Upper lobe of left lung (tissue), 6 donors: ENCODE measurements at regions not wholly inside any gene's neighbourhood (a gene's known extent, or its start where the extent isn't known, plus 50 kb on each side); places are given as distances from the start of the nearest gene placed in this dataset.

Source experiments
- ATAC-seq, 2 donors: fragments of 200-7000 bp; cut with Tn5 transposase; one replicate each; pipeline ENCODE4 v1.9.1; 2022; ENCODE audit warnings: mild to moderate bottlenecking in 2 of 2, moderate library complexity in 2 of 2; ENCODE audit not compliant: low FRiP score in 2 of 2
- DNase-seq, 2 donors: peaks; one replicate each; pipeline ENCODE4 v3.0.0-alpha.2; 2019 to 2020
- H3K27ac ChIP-seq, 4 donors: fragments of 200-600 bp; sonication (generic); one replicate each; pipeline ENCODE4 v1.5.1; 2016 to 2019
- H3K27me3 ChIP-seq, 4 donors: fragments of 200-600 bp; sonication (generic); one replicate each; pipeline ENCODE4 v1.5.1; 2017 to 2019
- H3K36me3 ChIP-seq, 4 donors: fragments of 200-600 bp; sonication (generic); one replicate each; pipeline ENCODE4 v1.5.1; 2016 to 2019
- H3K4me1 ChIP-seq, 4 donors: fragments of 200-600 bp; sonication (generic); one replicate each; pipeline ENCODE4 v1.5.1; 2018 to 2019
- H3K4me3 ChIP-seq, 4 donors: fragments of 200-600 bp; sonication (generic); one replicate each; pipeline ENCODE4 v1.5.1; 2017 to 2019; ENCODE audit warnings: mild to moderate bottlenecking in 2 of 4, moderate library complexity in 1 of 4
- H3K9me3 ChIP-seq, 4 donors: fragments of 200-600 bp; sonication (generic); one replicate each; pipeline ENCODE4 v1.5.1; 2018 to 2019
- EP300 ChIP-seq, 4 donors: sonication (generic); formaldehyde crosslinking; IDR thresholded peaks; one replicate each; pipeline ENCODE4 v1.5.1; 2017; ENCODE audit warnings: antibody characterized with exemption in 4 of 4, control low read depth in 2 of 4
- POLR2A ChIP-seq, 4 donors: fragments of 450-650 bp; IDR thresholded peaks; one replicate each; pipeline ENCODE4 v1.5.1; 2016 to 2017; ENCODE audit warnings: antibody characterized with exemption in 4 of 4, mild to moderate bottlenecking in 2 of 4
- POLR2AphosphoS5 ChIP-seq, 2 donors: sonication (generic); formaldehyde crosslinking; IDR thresholded peaks; one replicate each; pipeline ENCODE4 v1.5.1; 2017; ENCODE audit warnings: antibody characterized with exemption in 2 of 2
- WGBS, 2 donors: methylation state at CpG; one replicate each; pipeline ENCODE4 v1.1.5; 2017 to 2018; 5-methylcytosine and 5-hydroxymethylcytosine counted together
- TF ChIP-seq, protein P1 (sequence below), 6 experiments: fragments of 450-650 bp in 4 of 6; fragments of 200-600 bp in 2 of 6; sonication (generic) in 2 of 6; IDR thresholded peaks; one replicate each; pipeline ENCODE4 v1.5.1; 2016 to 2019; ENCODE audit warnings: antibody characterized with exemption in 6 of 6
- donor health status: DM: no; HTN: no; CAD: no; lungs with moderate emphysema.
- donor health status: DM: no; HTN: yes; CAD: no; lungs with severe emphysema.

DNA sequence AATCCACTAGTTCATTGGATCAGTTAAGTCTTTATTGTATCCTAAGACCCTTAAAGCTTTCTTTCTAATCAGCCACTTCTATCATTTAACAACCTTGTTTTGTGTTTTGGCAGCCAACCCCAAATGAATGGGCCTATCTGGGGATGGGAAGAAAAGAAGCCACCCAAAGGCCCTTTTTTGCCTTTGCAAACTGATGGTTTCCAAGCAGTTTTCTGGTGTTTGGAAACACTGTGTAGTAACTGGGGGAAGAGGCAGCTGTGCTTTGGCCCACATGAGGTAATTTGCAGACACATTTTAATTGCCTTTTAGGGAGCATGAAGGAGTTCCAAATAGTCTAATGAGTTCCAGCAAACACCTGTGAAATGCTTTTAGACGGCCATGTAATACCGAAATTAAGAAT lies 1751.3 kb upstream of the WWC1 start:
- no peak for TF ChIP-seq POLR2AphosphoS5 (IDR thresholded peaks at IDR 0.05)
- no peak for TF ChIP-seq POLR2A (IDR thresholded peaks at IDR 0.05)
- TF ChIP-seq, protein P1, sequence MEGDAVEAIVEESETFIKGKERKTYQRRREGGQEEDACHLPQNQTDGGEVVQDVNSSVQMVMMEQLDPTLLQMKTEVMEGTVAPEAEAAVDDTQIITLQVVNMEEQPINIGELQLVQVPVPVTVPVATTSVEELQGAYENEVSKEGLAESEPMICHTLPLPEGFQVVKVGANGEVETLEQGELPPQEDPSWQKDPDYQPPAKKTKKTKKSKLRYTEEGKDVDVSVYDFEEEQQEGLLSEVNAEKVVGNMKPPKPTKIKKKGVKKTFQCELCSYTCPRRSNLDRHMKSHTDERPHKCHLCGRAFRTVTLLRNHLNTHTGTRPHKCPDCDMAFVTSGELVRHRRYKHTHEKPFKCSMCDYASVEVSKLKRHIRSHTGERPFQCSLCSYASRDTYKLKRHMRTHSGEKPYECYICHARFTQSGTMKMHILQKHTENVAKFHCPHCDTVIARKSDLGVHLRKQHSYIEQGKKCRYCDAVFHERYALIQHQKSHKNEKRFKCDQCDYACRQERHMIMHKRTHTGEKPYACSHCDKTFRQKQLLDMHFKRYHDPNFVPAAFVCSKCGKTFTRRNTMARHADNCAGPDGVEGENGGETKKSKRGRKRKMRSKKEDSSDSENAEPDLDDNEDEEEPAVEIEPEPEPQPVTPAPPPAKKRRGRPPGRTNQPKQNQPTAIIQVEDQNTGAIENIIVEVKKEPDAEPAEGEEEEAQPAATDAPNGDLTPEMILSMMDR (IDR thresholded peaks at IDR 0.05), result no peak
- no peak for TF ChIP-seq EP300 (IDR thresholded peaks at IDR 0.05)
- Histone ChIP-seq H3K4me3 (no peak overlapping the region), H3K4me1 (no peaks in the 10 kb centered on the region), H3K9me3 (peaks cover 0 to 6% (median 0%) of the 10 kb centered on the region in 4 donors), H3K27me3 (no peaks in the 10 kb centered on the region), H3K27ac (no peak overlapping the region), H3K36me3 (no peaks in the 10 kb centered on the region)
- no peak for DNase-seq
- WGBS, 2 donors, result 83 to 87% methylated on average over 2 of the region's 2 CpGs
- no peak for ATAC-seq

DNA sequence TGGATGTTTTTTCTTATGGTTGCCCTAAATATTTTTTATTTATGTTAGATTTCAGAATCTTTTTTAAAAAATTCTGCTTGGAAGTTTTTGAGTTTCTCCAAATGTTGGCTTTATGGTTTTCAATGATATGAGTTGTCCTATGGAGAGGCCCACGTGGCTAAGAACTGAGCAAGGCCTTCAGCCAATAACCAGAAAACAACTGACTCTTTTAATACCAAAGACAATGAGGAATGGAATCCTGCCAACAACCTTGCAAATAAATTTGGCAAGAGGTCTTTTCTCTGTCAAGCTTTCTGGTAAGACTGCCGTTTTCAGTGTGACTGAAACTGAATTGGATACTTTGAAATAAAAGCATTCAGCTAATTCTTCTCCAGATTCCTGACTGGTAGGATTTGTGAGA lies 1740.1 kb upstream of the WWC1 start:
- no peak for ATAC-seq
- 23 to 24% methylated on average over 2 of the region's 2 CpGs for WGBS, 2 donors
- Histone ChIP-seq H3K9me3 (no peaks in the 10 kb centered on the region), H3K4me3 (no peak overlapping the region), H3K36me3 (no peaks in the 10 kb centered on the region), H3K27me3 (no peaks in the 10 kb centered on the region), H3K27ac (no peak overlapping the region), H3K4me1 (no peaks in the 10 kb centered on the region)
- TF ChIP-seq, protein P1 (IDR thresholded peaks at IDR 0.05), result no peak
- TF ChIP-seq EP300 (IDR thresholded peaks at IDR 0.05) (no peak), POLR2A (IDR thresholded peaks at IDR 0.05) (no peak), POLR2AphosphoS5 (IDR thresholded peaks at IDR 0.05) (no peak)
- no peak for DNase-seq

DNA sequence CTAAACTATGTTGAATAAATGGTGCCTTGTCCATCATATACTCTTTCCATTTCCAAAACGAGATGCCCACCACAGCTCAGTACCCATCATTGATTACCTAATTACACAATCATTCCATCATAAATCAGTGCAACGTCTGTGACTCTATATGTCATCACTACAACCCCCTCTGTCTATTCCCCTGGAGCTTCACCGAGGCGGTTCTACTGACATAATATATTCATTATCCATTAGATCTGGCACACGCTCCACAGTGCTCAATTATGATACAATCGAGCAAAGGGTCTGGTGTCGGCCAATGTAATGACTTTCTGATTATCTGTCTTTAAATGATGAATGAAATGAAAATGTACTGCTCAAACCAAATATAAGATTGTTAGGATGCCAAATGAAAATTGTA lies 1737.7 kb upstream of the WWC1 start:
- DNase-seq (no peak), ATAC-seq (no peak)
- Histone ChIP-seq H3K36me3 (no peaks in the 10 kb centered on the region), H3K4me3 (no peak overlapping the region), H3K27me3 (no peaks in the 10 kb centered on the region), H3K27ac (no peak overlapping the region), H3K9me3 (no peaks in the 10 kb centered on the region), H3K4me1 (no peaks in the 10 kb centered on the region)
- TF ChIP-seq POLR2A (IDR thresholded peaks at IDR 0.05), result no peak
- TF ChIP-seq POLR2AphosphoS5 (IDR thresholded peaks at IDR 0.05), result no peak
- TF ChIP-seq, protein P1 (IDR thresholded peaks at IDR 0.05), result no peak
- TF ChIP-seq EP300 (IDR thresholded peaks at IDR 0.05), result no peak
- 81 to 84% methylated on average over 7 of the region's 7 CpGs for WGBS, 2 donors

DNA sequence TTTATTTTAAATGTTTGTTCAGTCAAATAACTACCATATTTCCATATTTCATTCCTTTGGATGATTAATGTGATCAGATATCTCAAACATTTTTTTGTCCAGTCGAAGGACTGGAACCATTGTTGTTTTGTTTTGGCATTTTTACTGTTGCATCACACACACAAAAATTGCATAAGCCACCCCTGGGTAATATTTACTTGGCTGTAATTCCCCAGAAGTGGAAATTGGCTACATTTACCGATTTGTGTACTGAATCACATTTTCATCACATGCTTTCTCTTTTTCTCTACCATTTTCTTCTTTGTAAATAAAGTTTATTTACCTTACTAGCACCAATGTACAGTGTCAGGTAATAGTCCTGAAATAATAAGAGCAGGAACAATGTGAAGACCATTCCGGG lies 1729.7 kb upstream of the WWC1 start:
- ATAC-seq (no peak), DNase-seq (no peak)
- Histone ChIP-seq H3K4me3 (no peak overlapping the region), H3K4me1 (no peaks in the 10 kb centered on the region), H3K36me3 (no peaks in the 10 kb centered on the region), H3K27me3 (no peaks in the 10 kb centered on the region), H3K9me3 (peaks cover 0 to 5% (median 0%) of the 10 kb centered on the region in 4 donors), H3K27ac (no peak overlapping the region)
- WGBS, 2 donors, result 66 to 70% methylated on average over 3 of the region's 3 CpGs
- no peak for TF ChIP-seq POLR2A (IDR thresholded peaks at IDR 0.05)
- TF ChIP-seq POLR2AphosphoS5 (IDR thresholded peaks at IDR 0.05), result no peak
- TF ChIP-seq, protein P1 (IDR thresholded peaks at IDR 0.05), result no peak
- no peak for TF ChIP-seq EP300 (IDR thresholded peaks at IDR 0.05)

DNA sequence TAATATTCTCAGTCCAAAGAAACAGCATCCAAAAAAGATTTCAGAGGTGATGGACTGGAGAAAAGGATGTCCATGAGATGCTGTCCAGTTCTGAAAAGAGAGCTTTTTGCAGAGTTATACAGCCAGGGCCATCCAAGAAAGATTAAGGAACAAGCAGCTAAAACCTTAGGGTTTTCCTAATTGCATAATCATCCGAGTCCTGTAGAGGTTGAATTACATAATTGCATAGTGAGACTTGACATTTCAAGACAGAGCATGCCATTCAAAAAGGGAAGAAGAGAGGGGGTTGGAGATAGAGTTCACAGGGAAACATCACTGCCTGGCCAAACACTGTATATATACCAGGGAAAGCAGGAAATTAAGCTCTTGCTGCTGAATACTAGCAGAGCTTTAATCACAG lies 1729.2 kb upstream of the WWC1 start:
- DNase-seq (no peak), ATAC-seq (no peak)
- WGBS, 2 donors, result 0 to 9% methylated on average over 1 of the region's 1 CpG
- H3K36me3 ChIP-seq, result no peaks in the 10 kb centered on the region
- H3K4me3 ChIP-seq, result no peak overlapping the region
- no peaks in the 10 kb centered on the region for H3K4me1 ChIP-seq
- H3K27me3 ChIP-seq, result no peaks in the 10 kb centered on the region
- peaks cover 0 to 5% (median 0%) of the 10 kb centered on the region in 4 donors for H3K9me3 ChIP-seq
- no peak overlapping the region for H3K27ac ChIP-seq
- TF ChIP-seq POLR2A (IDR thresholded peaks at IDR 0.05) (no peak), EP300 (IDR thresholded peaks at IDR 0.05) (no peak)
